ENCODE measurements at regions not wholly inside any gene's neighbourhood (a gene's known extent, or its start where the extent isn't known, plus 50 kb on each side); places are given as distances from the start of the nearest gene placed in this dataset.

DNA sequence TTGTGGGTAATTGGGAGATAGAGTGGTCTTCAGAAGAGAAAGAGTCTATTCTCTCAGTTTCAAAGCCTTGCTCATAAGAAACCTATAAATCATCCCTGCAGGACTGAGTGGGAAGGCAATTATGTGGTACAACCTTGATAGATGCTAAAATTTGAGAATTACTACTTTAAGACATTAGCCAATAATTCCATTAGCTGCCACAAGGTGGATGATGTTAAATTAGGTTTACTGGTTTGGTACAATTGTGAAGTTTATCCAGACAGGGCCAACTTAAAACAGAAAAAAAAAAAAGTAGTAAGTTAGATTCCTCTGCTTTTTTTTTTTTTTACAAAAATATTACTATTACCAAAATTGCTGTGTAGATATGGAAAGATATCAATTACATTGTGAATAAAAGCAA is 73.2 kb upstream of the AMOT start:
- TF ChIP-seq, protein P1, sequence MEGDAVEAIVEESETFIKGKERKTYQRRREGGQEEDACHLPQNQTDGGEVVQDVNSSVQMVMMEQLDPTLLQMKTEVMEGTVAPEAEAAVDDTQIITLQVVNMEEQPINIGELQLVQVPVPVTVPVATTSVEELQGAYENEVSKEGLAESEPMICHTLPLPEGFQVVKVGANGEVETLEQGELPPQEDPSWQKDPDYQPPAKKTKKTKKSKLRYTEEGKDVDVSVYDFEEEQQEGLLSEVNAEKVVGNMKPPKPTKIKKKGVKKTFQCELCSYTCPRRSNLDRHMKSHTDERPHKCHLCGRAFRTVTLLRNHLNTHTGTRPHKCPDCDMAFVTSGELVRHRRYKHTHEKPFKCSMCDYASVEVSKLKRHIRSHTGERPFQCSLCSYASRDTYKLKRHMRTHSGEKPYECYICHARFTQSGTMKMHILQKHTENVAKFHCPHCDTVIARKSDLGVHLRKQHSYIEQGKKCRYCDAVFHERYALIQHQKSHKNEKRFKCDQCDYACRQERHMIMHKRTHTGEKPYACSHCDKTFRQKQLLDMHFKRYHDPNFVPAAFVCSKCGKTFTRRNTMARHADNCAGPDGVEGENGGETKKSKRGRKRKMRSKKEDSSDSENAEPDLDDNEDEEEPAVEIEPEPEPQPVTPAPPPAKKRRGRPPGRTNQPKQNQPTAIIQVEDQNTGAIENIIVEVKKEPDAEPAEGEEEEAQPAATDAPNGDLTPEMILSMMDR (IDR thresholded peaks at IDR 0.05; ENCODE audit: insufficient read depth, low read length): no peak
- no peak for TF ChIP-seq GABPA (IDR thresholded peaks at IDR 0.05; ENCODE audit: low read depth)
- TF ChIP-seq, protein P2, sequence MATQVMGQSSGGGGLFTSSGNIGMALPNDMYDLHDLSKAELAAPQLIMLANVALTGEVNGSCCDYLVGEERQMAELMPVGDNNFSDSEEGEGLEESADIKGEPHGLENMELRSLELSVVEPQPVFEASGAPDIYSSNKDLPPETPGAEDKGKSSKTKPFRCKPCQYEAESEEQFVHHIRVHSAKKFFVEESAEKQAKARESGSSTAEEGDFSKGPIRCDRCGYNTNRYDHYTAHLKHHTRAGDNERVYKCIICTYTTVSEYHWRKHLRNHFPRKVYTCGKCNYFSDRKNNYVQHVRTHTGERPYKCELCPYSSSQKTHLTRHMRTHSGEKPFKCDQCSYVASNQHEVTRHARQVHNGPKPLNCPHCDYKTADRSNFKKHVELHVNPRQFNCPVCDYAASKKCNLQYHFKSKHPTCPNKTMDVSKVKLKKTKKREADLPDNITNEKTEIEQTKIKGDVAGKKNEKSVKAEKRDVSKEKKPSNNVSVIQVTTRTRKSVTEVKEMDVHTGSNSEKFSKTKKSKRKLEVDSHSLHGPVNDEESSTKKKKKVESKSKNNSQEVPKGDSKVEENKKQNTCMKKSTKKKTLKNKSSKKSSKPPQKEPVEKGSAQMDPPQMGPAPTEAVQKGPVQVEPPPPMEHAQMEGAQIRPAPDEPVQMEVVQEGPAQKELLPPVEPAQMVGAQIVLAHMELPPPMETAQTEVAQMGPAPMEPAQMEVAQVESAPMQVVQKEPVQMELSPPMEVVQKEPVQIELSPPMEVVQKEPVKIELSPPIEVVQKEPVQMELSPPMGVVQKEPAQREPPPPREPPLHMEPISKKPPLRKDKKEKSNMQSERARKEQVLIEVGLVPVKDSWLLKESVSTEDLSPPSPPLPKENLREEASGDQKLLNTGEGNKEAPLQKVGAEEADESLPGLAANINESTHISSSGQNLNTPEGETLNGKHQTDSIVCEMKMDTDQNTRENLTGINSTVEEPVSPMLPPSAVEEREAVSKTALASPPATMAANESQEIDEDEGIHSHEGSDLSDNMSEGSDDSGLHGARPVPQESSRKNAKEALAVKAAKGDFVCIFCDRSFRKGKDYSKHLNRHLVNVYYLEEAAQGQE (IDR thresholded peaks at IDR 0.05; ENCODE audit: insufficient replicate concordance, low read depth): no peak
- Histone ChIP-seq H3K27ac (replicated peaks) (no peak overlapping the region), H3K4me3 (replicated peaks; ENCODE audit: insufficient read depth, low read length) (no peak overlapping the region), H3K27me3 (ENCODE audit: insufficient read depth, poor library complexity, severe bottlenecking) (no peaks in the 10 kb centered on the region)
- DNase-seq (ENCODE audit: low read depth in 1 of 2, low spot score in 1 of 2): no peak

DNA sequence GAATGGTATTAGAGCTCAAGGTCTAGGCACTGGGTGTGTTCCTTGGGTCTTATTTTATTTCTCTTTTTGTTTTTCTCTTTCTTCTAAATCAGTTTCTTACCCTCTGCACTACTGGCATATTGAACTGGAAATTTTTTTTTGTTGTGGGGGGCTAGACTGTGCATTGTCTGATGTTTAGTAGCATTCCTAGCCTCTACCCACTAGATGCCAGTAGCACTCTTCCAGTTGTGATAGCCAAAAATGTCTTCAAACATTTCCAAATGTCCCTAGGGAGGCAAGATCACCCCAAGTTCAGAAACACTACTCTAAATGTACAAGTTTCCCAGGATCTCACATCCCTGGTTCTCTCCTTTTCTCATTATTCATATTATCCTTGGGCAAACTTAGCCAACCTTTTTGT is 69.8 kb upstream of the AMOT start:
- no peak for DNase-seq (ENCODE audit: low read depth in 1 of 2, low spot score in 1 of 2)
- Histone ChIP-seq H3K27me3 (ENCODE audit: insufficient read depth, poor library complexity, severe bottlenecking) (no peaks in the 10 kb centered on the region), H3K27ac (replicated peaks) (no peak overlapping the region), H3K4me3 (replicated peaks; ENCODE audit: insufficient read depth, low read length) (no peak overlapping the region)
- TF ChIP-seq, protein P2 (IDR thresholded peaks at IDR 0.05; ENCODE audit: insufficient replicate concordance, low read depth): no peak
- TF ChIP-seq POLR2AphosphoS5 (IDR thresholded peaks at IDR 0.05; ENCODE audit: low read depth) (no peak), GABPA (IDR thresholded peaks at IDR 0.05; ENCODE audit: low read depth) (no peak), SPI1 (IDR thresholded peaks at IDR 0.05; ENCODE audit: borderline replicate concordance, low read depth) (no peak)
- TF ChIP-seq, protein P1 (IDR thresholded peaks at IDR 0.05; ENCODE audit: insufficient read depth, low read length): no peak

DNA sequence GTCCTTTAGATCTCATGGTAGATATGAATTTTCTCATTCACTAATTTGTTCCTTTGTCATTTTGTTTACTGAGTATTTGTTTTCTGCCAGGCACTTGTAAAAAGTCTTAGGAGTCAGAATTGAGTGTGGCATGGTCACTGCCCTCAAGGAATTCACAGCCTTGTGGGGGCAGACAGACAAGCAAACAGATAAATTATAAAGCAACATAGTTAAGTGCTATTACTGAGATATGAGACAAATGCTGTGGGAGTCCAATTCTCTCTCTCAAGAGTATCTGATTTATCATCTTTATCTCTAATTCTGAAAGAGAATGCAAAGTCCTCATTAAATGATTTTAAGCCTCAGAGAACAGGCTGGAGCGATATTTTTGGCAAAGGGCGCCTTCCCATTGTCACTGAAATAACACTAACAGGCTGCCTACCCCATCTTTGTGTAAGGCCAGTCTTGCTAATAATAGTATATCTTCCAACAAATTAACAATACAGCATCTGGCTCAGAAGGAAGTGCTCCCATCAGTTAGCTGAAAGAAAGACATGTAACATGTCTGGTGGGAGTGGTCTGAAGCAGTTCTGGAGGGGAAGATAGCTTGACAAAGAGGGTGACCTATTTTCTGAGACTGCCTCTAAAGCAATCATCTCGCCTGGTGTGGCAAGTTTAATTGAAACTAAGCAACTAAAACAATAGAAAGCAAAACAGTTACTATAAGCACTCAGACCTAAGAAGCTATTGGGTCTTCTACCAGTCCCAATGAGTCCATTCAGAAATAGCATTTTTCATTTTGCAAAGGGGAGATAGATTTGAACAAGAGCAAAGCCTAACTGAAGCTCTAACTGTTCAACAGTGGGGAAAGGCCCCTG is 61.5 kb upstream of the AMOT start:
- Histone ChIP-seq H3K27ac (replicated peaks) (no peak overlapping the region), H3K4me3 (replicated peaks; ENCODE audit: insufficient read depth, low read length) (no peak overlapping the region), H3K27me3 (ENCODE audit: insufficient read depth, poor library complexity, severe bottlenecking) (no peaks in the 10 kb centered on the region)
- TF ChIP-seq GABPA (IDR thresholded peaks at IDR 0.05; ENCODE audit: low read depth): no peak
- TF ChIP-seq, protein P1 (IDR thresholded peaks at IDR 0.05; ENCODE audit: insufficient read depth, low read length): no peak
- DNase-seq (ENCODE audit: low read depth in 1 of 2, low spot score in 1 of 2): no peak

DNA sequence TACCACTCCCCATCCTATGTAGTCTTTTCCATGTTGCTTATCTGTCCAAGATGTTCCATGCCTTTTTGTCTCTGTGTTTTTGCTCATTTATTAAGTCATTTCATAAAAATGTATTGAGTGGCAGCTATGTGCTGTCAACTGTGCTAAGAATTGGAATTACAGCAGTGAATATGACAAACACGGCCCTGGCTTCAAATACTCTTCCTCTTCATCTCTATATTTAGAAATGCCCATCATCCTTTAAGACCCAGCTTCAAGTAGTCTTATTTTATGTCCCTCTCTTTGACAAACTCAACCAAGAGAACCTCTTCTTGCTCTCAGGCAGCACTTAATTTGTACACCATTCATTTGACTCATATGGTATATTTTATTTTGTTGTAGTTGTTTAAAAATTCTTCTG is 55.4 kb upstream of the AMOT start:
- Histone ChIP-seq H3K27ac (replicated peaks) (no peak overlapping the region), H3K4me3 (replicated peaks; ENCODE audit: insufficient read depth, low read length) (no peak overlapping the region), H3K27me3 (ENCODE audit: insufficient read depth, poor library complexity, severe bottlenecking) (no peaks in the 10 kb centered on the region)
- DNase-seq (ENCODE audit: low read depth in 1 of 2, low spot score in 1 of 2): no peak
- TF ChIP-seq, protein P1 (IDR thresholded peaks at IDR 0.05; ENCODE audit: insufficient read depth, low read length): no peak
- TF ChIP-seq GABPA (IDR thresholded peaks at IDR 0.05; ENCODE audit: low read depth) (no peak), SPI1 (IDR thresholded peaks at IDR 0.05; ENCODE audit: borderline replicate concordance, low read depth) (no peak), POLR2AphosphoS5 (IDR thresholded peaks at IDR 0.05; ENCODE audit: low read depth) (no peak)
